ENCODE measurements at regions not wholly inside any gene's neighbourhood (a gene's known extent, or its start where the extent isn't known, plus 50 kb on each side); places are given as distances from the start of the nearest gene placed in this dataset.
A peak's percentile ranks its signal among the peaks of the same experiment; 100 is the strongest.

- Histone ChIP-seq H3K27ac (peak overlapping the region; percentile 81), H3K4me3 (ENCODE audit: low read depth, low read length) (no peak overlapping the region), H3K27me3 (replicated peaks) (no peaks in the 10 kb centered on the region), H3K36me3 (replicated peaks) (no peaks in the 10 kb centered on the region)
- peak; percentile 47 for DNase-seq
- in situ Hi-C loops (cut with HindIII; ENCODE audit: low pct_ligation_motif_present, low sequenced_read_pairs), result no loop called here
- TF ChIP-seq, protein P1, sequence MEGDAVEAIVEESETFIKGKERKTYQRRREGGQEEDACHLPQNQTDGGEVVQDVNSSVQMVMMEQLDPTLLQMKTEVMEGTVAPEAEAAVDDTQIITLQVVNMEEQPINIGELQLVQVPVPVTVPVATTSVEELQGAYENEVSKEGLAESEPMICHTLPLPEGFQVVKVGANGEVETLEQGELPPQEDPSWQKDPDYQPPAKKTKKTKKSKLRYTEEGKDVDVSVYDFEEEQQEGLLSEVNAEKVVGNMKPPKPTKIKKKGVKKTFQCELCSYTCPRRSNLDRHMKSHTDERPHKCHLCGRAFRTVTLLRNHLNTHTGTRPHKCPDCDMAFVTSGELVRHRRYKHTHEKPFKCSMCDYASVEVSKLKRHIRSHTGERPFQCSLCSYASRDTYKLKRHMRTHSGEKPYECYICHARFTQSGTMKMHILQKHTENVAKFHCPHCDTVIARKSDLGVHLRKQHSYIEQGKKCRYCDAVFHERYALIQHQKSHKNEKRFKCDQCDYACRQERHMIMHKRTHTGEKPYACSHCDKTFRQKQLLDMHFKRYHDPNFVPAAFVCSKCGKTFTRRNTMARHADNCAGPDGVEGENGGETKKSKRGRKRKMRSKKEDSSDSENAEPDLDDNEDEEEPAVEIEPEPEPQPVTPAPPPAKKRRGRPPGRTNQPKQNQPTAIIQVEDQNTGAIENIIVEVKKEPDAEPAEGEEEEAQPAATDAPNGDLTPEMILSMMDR (IDR thresholded peaks at IDR 0.05; ENCODE audit: low read depth, low read length, missing control alignments), result no peak
Observed at GRCh38 chr7:46291050-46291438, 370.0 kb upstream of the IGFBP3 start.

- H3K4me3 ChIP-seq (ENCODE audit: low read depth, low read length), result no peak overlapping the region
- H3K27ac ChIP-seq, result no peak overlapping the region
- no peaks in the 10 kb centered on the region for H3K27me3 ChIP-seq (replicated peaks)
- in situ Hi-C loops (cut with HindIII; ENCODE audit: low pct_ligation_motif_present, low sequenced_read_pairs), result no loop called here
- TF ChIP-seq, protein P1 (IDR thresholded peaks at IDR 0.05; ENCODE audit: low read depth, low read length, missing control alignments), result no peak
- no peaks in the 10 kb centered on the region for H3K36me3 ChIP-seq (replicated peaks)
- no peak for DNase-seq
Observed at GRCh38 chr7:46290374-46291049, 369.4 kb upstream of the IGFBP3 start.

DNA sequence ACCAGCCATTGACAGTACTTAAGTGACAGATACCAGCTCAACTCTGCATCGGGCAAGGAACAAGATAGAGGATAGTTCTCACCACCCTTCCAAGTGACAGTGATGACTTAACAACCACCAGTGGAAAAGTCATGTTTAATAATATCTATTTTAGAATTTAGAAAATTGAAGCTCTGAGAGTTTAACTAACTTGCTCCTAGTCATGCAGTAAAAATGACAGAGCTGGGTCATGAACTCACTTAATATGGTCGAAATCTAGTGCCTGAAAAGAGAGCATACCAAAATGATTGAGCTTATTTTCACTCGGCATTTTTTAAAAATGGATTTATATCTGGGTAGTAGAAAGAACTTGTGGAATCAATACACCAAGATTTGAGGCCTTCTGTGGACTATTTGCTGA lies 367.8 kb upstream of the IGFBP3 start:
- Histone ChIP-seq H3K36me3 (replicated peaks) (no peaks in the 10 kb centered on the region), H3K27ac (no peak overlapping the region), H3K27me3 (replicated peaks) (no peaks in the 10 kb centered on the region), H3K4me3 (ENCODE audit: low read depth, low read length) (no peak overlapping the region)
- in situ Hi-C loops (cut with HindIII; ENCODE audit: low pct_ligation_motif_present, low sequenced_read_pairs), result no loop called here
- no peak for DNase-seq
- TF ChIP-seq, protein P1 (IDR thresholded peaks at IDR 0.05; ENCODE audit: low read depth, low read length, missing control alignments), result no peak

DNA sequence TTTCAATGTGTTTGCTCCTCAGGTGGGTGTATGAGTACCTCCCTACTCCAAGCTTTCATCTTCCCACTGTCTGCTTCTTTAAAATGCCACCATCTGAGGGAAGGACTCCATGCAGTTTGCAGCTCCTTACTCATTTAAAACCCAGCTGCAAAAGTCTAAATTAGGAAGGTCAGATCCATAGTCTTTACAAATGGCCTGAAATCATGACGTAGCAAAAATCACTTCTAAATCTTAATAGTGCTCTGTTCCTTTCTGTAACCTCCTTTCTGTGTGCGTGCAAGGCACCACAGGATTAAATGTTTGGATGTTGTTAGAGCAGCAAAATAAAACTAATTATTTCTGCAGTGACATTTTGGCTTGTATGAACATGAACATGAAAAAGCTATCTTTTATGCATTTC lies 366.9 kb upstream of the IGFBP3 start:
- Histone ChIP-seq H3K4me3 (ENCODE audit: low read depth, low read length) (no peak overlapping the region), H3K27ac (no peak overlapping the region), H3K27me3 (replicated peaks) (no peaks in the 10 kb centered on the region), H3K36me3 (replicated peaks) (no peaks in the 10 kb centered on the region)
- TF ChIP-seq, protein P1 (IDR thresholded peaks at IDR 0.05; ENCODE audit: low read depth, low read length, missing control alignments), result no peak
- DNase-seq, result no peak
- in situ Hi-C loops (cut with HindIII; ENCODE audit: low pct_ligation_motif_present, low sequenced_read_pairs), result no loop called here

- H3K27me3 ChIP-seq (replicated peaks), result no peaks in the 10 kb centered on the region
- in situ Hi-C loops (cut with HindIII; ENCODE audit: low pct_ligation_motif_present, low sequenced_read_pairs), result no loop called here
- TF ChIP-seq, protein P1 (IDR thresholded peaks at IDR 0.05; ENCODE audit: low read depth, low read length, missing control alignments), result no peak
- H3K4me3 ChIP-seq (ENCODE audit: low read depth, low read length), result no peak overlapping the region
- H3K36me3 ChIP-seq (replicated peaks), result no peaks in the 10 kb centered on the region
- no peak for DNase-seq
- no peak overlapping the region for H3K27ac ChIP-seq
Observed at GRCh38 chr7:46286957-46287356, 365.9 kb upstream of the IGFBP3 start.

DNA sequence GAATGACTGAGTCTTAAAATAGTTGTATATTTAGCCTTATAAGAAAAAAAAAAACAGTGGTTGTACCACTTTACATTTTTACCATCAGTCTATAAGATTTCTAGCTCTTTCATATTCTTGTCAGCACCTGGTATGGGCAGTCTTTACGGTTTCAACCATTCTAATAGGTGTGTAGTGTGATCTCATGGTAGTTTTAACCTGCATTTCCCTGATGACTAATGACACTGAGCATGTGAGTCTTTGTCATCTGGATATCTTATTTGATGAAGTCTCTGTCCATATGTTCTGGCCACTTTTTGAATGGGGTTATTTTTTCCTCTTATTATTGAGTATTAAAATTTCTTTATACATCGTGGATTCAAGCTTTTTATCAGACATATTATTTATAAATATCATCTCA lies 365.3 kb upstream of the IGFBP3 start:
- TF ChIP-seq, protein P1 (IDR thresholded peaks at IDR 0.05; ENCODE audit: low read depth, low read length, missing control alignments), result no peak
- no peak overlapping the region for H3K4me3 ChIP-seq (ENCODE audit: low read depth, low read length)
- H3K36me3 ChIP-seq (replicated peaks), result no peaks in the 10 kb centered on the region
- H3K27ac ChIP-seq, result no peak overlapping the region
- in situ Hi-C loops (cut with HindIII; ENCODE audit: low pct_ligation_motif_present, low sequenced_read_pairs), result no loop called here
- no peak for DNase-seq
- H3K27me3 ChIP-seq (replicated peaks), result no peaks in the 10 kb centered on the region

Data from brain microvascular endothelial cell (primary cell).